IPS-20b (cell line): ENCODE measurements at regions not wholly inside any gene's neighbourhood (a gene's known extent, or its start where the extent isn't known, plus 50 kb on each side); places are given as distances from the start of the nearest gene placed in this dataset.

ENCODE experiments used
- H3K27ac ChIP-seq: one replicate; pipeline ENCODE4 v1.5.1; 2013; ENCODE audit warnings: low read length
- H3K27me3 ChIP-seq: 2 replicates; pipeline ENCODE4 v1.6.1; 2013; ENCODE audit warnings: mild to moderate bottlenecking, low read length, inconsistent platforms; ENCODE audit not compliant: insufficient read depth
- H3K36me3 ChIP-seq: 2 replicates; pipeline ENCODE4 v1.6.1; 2013; ENCODE audit warnings: low read depth, mild to moderate bottlenecking, inconsistent platforms, low read length, moderate library complexity; ENCODE audit not compliant: insufficient read depth
- H3K4me1 ChIP-seq: 2 replicates; pipeline ENCODE4 v1.6.1; 2013; ENCODE audit warnings: mild to moderate bottlenecking, control low read depth, inconsistent platforms, low read length, moderate library complexity; ENCODE audit not compliant: insufficient read depth
- H3K4me3 ChIP-seq: 2 replicates; pipeline ENCODE4 v1.5.1; 2013; ENCODE audit warnings: mild to moderate bottlenecking, low read length, inconsistent platforms
- H3K9ac ChIP-seq: 2 replicates; pipeline ENCODE4 v1.6.1; 2013; ENCODE audit warnings: low read depth, mild to moderate bottlenecking, inconsistent platforms, low read length, moderate library complexity
- H3K9me3 ChIP-seq: 2 replicates; pipeline ENCODE4 v1.6.1; 2013; ENCODE audit warnings: mild to moderate bottlenecking, low read depth, low read length, inconsistent platforms; ENCODE audit not compliant: insufficient read depth

GRCh38 chr9:88326936-88327335, 61.3 kb upstream of the SPIN1 start:
- H3K4me1 ChIP-seq = no peaks in the 10 kb centered on the region
- H3K27me3 ChIP-seq = no peaks in the 10 kb centered on the region
- H3K9me3 ChIP-seq = no peaks in the 10 kb centered on the region
- no peak overlapping the region for H3K4me3 ChIP-seq
- H3K27ac ChIP-seq = no peak overlapping the region
- H3K9ac ChIP-seq = no peak overlapping the region
- no peaks in the 10 kb centered on the region for H3K36me3 ChIP-seq

GRCh38 chr9:88326015-88326414, 62.2 kb upstream of the SPIN1 start:
- Histone ChIP-seq H3K9ac (no peak overlapping the region), H3K27me3 (no peaks in the 10 kb centered on the region), H3K4me3 (no peak overlapping the region), H3K9me3 (no peaks in the 10 kb centered on the region), H3K36me3 (no peaks in the 10 kb centered on the region), H3K4me1 (no peaks in the 10 kb centered on the region), H3K27ac (no peak overlapping the region)

DNA sequence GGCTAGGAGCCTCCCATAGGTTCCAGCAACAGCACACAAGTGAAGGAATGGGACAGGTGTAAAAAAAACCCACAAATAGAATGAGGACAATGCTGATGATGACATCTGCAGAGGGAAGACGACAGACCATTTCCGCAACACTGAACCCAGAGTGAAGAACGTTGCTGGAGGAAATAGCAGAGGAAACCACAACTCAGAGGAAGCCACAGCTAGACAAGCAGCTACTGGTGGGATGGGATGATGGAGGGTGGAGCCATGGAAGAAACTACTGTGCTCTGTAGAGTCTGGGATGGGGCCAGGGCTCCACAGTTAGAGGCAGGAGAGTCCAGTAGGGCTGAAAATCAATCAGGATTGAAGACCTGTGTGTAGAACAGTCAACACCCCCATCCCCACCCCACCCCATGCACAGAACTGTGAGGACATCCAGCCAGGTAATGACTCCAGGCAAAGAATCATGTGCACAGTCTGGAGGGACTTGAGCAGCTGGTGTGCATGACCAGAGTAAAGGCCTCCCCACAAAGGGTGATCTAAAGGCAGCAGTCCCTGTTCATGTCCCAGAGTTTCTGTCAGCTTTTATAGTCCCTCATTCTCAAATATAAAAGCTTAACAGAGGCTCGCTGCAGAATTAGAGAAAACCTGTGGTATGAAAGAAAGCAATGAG, 65.2 kb upstream of the SPIN1 start:
- Histone ChIP-seq H3K4me3 (no peak overlapping the region), H3K9ac (no peak overlapping the region), H3K4me1 (no peaks in the 10 kb centered on the region), H3K27ac (no peak overlapping the region), H3K36me3 (no peaks in the 10 kb centered on the region), H3K9me3 (no peaks in the 10 kb centered on the region), H3K27me3 (no peaks in the 10 kb centered on the region)

GRCh38 chr9:88321764-88322163, 66.5 kb upstream of the SPIN1 start:
- H3K4me1 ChIP-seq = no peaks in the 10 kb centered on the region
- H3K4me3 ChIP-seq = no peak overlapping the region
- H3K27ac ChIP-seq = no peak overlapping the region
- no peak overlapping the region for H3K9ac ChIP-seq
- no peaks in the 10 kb centered on the region for H3K27me3 ChIP-seq
- no peaks in the 10 kb centered on the region for H3K36me3 ChIP-seq
- no peaks in the 10 kb centered on the region for H3K9me3 ChIP-seq

DNA sequence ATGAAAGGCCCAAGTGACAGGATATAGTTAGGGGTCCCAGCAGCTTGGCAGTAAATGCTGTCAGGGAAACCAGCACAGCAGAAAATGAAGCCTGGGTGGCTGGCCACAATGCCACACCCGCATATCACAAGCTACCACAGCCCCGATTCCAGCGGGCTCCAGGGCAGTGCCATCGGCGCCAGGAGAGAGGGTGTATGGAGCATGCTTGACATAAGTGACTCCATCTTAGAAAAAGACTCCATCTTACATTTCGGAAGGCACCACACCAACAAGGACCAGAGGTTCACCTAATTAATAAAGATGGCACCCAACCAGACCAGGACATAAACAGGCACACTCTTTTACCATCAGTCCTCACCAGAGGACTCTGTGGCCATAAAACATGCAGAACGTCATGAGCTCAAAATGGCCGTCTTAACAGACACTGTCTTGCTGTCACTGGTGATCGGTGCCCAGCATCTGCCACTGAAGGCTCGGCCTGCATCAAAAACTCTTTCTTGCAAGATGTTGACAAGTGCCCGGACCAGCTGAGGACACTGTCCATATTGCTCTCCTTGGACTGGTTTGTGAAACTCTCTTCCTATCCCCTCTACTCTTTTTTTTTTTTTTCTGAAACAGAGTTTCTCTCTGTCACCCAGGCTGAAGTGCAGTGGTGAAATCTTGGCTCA, 67.4 kb upstream of the SPIN1 start:
- Histone ChIP-seq H3K27me3 (no peaks in the 10 kb centered on the region), H3K27ac (no peak overlapping the region), H3K9ac (no peak overlapping the region), H3K4me1 (no peaks in the 10 kb centered on the region), H3K4me3 (no peak overlapping the region), H3K36me3 (no peaks in the 10 kb centered on the region), H3K9me3 (no peaks in the 10 kb centered on the region)

GRCh38 chr9:88319936-88320747, 68.1 kb upstream of the SPIN1 start:
- Histone ChIP-seq H3K36me3 (no peaks in the 10 kb centered on the region), H3K27ac (no peak overlapping the region), H3K4me1 (no peaks in the 10 kb centered on the region), H3K27me3 (no peaks in the 10 kb centered on the region), H3K9me3 (no peaks in the 10 kb centered on the region), H3K4me3 (no peak overlapping the region), H3K9ac (no peak overlapping the region)

GRCh38 chr9:88313364-88314220, 74.7 kb upstream of the SPIN1 start:
- Histone ChIP-seq H3K4me3 (peak overlapping the region; percentile 51; the same call in 1 of the 2 replicates), H3K4me1 (peaks cover 17% of the 10 kb centered on the region; the same call in 1 of the 2 replicates), H3K9ac (peak overlapping the region; percentile 65; the same call in 1 of the 2 replicates), H3K9me3 (no peaks in the 10 kb centered on the region), H3K27ac (peak overlapping the region; percentile 85), H3K27me3 (no peaks in the 10 kb centered on the region), H3K36me3 (no peaks in the 10 kb centered on the region)

DNA sequence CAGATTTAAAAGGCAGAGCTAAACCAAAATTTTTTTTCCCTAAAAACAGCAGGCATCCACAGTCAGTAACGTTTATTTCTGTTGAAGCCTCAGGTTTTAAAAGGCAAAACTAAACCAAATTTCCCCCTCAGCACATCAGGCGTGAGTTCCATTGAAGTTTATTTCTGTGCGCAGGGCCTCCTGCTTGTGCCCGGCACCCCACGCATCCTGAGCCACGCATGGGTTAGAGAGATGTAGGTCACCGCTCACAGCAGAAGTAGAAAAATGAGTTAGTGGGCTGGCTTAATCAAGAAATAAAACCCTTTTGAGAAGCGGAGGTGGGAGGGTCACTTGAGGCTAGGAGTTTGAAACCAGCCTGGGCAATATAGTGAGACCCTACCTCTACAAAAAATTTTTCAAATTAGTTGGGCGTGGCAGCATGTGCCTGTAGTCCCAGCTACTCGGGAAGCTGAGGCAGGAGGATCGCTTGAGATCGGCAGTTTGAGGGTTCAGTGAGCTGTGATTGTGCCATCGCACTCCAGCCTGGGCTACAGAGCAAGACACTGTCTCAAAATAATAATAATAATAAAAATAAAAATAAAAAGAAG, 75.6 kb upstream of the SPIN1 start:
- H3K27ac ChIP-seq = no peak overlapping the region
- no peaks in the 10 kb centered on the region for H3K36me3 ChIP-seq
- H3K4me1 ChIP-seq = peaks cover 17% of the 10 kb centered on the region; the same call in 1 of the 2 replicates
- no peak overlapping the region for H3K4me3 ChIP-seq
- no peaks in the 10 kb centered on the region for H3K27me3 ChIP-seq
- H3K9me3 ChIP-seq = no peaks in the 10 kb centered on the region
- H3K9ac ChIP-seq = peak overlapping the region; percentile 21; the same call in 1 of the 2 replicates

DNA sequence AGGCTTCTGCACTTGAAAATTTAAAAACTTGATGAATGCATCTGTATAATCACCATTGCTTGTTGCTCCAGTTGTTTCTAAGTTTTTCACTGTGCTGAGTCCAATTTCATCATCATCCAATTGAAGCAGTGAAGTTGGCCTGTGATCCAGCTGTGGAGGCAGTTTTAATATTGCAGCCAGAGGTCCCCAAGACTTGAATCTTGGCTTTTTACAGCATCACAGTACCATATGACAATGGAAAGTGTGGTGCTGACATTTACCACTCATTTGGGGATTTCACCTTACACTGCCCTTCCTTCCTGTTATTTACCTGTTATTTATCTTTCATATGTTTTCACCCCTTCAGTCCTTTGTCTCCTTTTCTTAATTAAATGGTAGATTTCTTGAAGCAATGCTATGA, 76.2 kb upstream of the SPIN1 start:
- no peaks in the 10 kb centered on the region for H3K27me3 ChIP-seq
- H3K27ac ChIP-seq = no peak overlapping the region
- H3K36me3 ChIP-seq = no peaks in the 10 kb centered on the region
- H3K4me1 ChIP-seq = peaks cover 17% of the 10 kb centered on the region; the same call in 1 of the 2 replicates
- H3K9ac ChIP-seq = peak overlapping the region; percentile 21; the same call in 1 of the 2 replicates
- no peaks in the 10 kb centered on the region for H3K9me3 ChIP-seq
- no peak overlapping the region for H3K4me3 ChIP-seq

DNA sequence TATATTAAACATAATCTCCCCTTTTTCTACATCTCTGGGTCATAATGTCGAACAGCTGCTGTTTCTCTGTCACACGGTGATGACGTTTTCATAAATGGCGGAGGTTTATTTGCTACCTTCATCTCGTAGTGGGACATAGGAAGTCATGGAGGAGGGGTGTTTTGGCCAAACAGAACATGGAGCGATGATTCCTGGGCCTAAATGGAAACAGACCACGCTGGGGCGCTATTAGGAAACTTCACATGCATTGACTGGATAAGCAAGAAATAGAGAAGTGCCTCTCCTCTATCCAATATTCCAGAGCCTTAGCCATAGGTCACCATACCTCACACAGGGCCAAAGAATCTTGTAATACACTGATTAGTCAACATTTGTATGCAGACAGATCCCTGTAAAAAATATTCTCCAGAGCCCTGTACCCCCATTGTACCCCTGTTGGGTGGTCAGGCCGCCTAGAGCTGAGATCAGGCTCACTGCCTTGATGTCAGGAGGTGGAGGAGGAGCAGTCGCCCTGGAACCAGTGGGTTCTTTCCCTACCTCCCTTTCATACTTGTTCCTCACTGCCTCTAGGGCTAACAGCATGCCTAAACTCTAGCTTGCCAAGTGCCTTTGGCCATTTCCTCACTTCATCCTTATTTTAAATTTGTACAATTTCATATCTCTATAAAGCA, 77.8 kb upstream of the SPIN1 start:
- no peak overlapping the region for H3K9ac ChIP-seq
- no peaks in the 10 kb centered on the region for H3K36me3 ChIP-seq
- H3K27ac ChIP-seq = no peak overlapping the region
- H3K9me3 ChIP-seq = no peaks in the 10 kb centered on the region
- peaks cover 17% of the 10 kb centered on the region; the same call in 1 of the 2 replicates for H3K4me1 ChIP-seq
- no peak overlapping the region for H3K4me3 ChIP-seq
- H3K27me3 ChIP-seq = no peaks in the 10 kb centered on the region
